Activated CD8-positive, alpha-beta T cell treated with anti-CD3 and anti-CD28 coated beads for 36 hours (primary cell): ENCODE measurements at regions not wholly inside any gene's neighbourhood (a gene's known extent, or its start where the extent isn't known, plus 50 kb on each side); places are given as distances from the start of the nearest gene placed in this dataset.

ENCODE experiments used
- ATAC-seq: fragments of 200-7000 bp; cut with Tn5 transposase; one replicate; pipeline ENCODE4 v1.10.0; 2021; ENCODE audit warnings: mild to moderate bottlenecking, moderate library complexity
- CTCF ChIA-PET: fragments of 350-600 bp; sonication (Branson Sonifier 250); formaldehyde crosslinking; loops from one replicate; lab custom pipeline; 2021; ENCODE audit warnings: antibody characterized with exemption; lab: Charles Lee
- POLR2A ChIA-PET: fragments of 350-600 bp; sonication (Branson Sonifier 250); formaldehyde crosslinking; loops from one replicate; lab custom pipeline; 2021; ENCODE audit warnings: antibody characterized with exemption; lab: Charles Lee
- DNase-seq: peaks from one replicate; pipeline ENCODE4 v3.0.0-alpha.2; 2020
- H3K27ac Mint-ChIP-seq: one replicate; pipeline ENCODE4 v1.8.0; 2021; ENCODE audit warnings: mild to moderate bottlenecking, mixed read lengths
- H3K27me3 Mint-ChIP-seq: one replicate; pipeline ENCODE4 v1.8.0; 2021; ENCODE audit warnings: mixed read lengths
- H3K36me3 Mint-ChIP-seq: one replicate; pipeline ENCODE4 v1.8.0; 2021; ENCODE audit warnings: low read depth, mixed read lengths
- H3K4me1 Mint-ChIP-seq: one replicate; pipeline ENCODE4 v1.8.0; 2021; ENCODE audit warnings: low read depth, mixed read lengths
- H3K4me3 Mint-ChIP-seq: one replicate; pipeline ENCODE4 v1.8.0; 2021; ENCODE audit warnings: mild to moderate bottlenecking, moderate library complexity, mixed read lengths
- H3K9me3 Mint-ChIP-seq: one replicate; pipeline ENCODE4 v1.8.0; 2021; ENCODE audit warnings: mixed read lengths
- CTCF ChIP-seq: fragments of 200-600 bp; IDR thresholded peaks from one replicate; pipeline ENCODE4 v1.8.0; 2022; ENCODE audit warnings: antibody characterized with exemption, mild to moderate bottlenecking
- intact Hi-C: fragments of 100-400 bp; cut with micrococcal nuclease; formaldehyde crosslinking; loops from one replicate; pipeline ENCODE4 v1.10.0; 2022

GRCh38 chr18:40957533-40958070 lies 997.4 kb upstream of the PIK3C3 start:
- no peak for TF ChIP-seq CTCF
- DNase-seq (no peak), ATAC-seq (no peak)
- Mint-ChIP-seq H3K4me1 (no peaks in the 10 kb centered on the region), H3K27ac (no peak overlapping the region), H3K4me3 (no peak overlapping the region), H3K36me3 (no peaks in the 10 kb centered on the region), H3K27me3 (no peaks in the 10 kb centered on the region), H3K9me3 (peaks cover 5% of the 10 kb centered on the region)
- ChIA-PET CTCF (no interaction called here), POLR2A (no interaction called here)
- intact Hi-C loops, result no loop called here

- Mint-ChIP-seq H3K9me3 (peaks cover 7% of the 10 kb centered on the region), H3K36me3 (no peaks in the 10 kb centered on the region), H3K4me1 (no peaks in the 10 kb centered on the region), H3K27ac (no peak overlapping the region), H3K27me3 (no peaks in the 10 kb centered on the region), H3K4me3 (no peak overlapping the region)
- no peak for TF ChIP-seq CTCF
- ATAC-seq, result no peak
- ChIA-PET CTCF (no interaction called here), POLR2A (no interaction called here)
- DNase-seq, result no peak
- intact Hi-C loops, result no loop called here
These were observed 998.8 kb upstream of the PIK3C3 start for GRCh38 chr18:40956213-40956612.

- ChIA-PET CTCF (no interaction called here), POLR2A (no interaction called here)
- Mint-ChIP-seq H3K27ac (no peak overlapping the region), H3K9me3 (peaks cover 8% of the 10 kb centered on the region), H3K36me3 (no peaks in the 10 kb centered on the region), H3K27me3 (no peaks in the 10 kb centered on the region), H3K4me1 (no peaks in the 10 kb centered on the region), H3K4me3 (no peak overlapping the region)
- ATAC-seq (no peak), DNase-seq (no peak)
- intact Hi-C loops, result no loop called here
- no peak for TF ChIP-seq CTCF
These were observed 999.7 kb upstream of the PIK3C3 start for GRCh38 chr18:40955351-40955750.

- POLR2A ChIA-PET, result no interaction called here
- Mint-ChIP-seq H3K27me3 (no peaks in the 10 kb centered on the region), H3K27ac (no peak overlapping the region), H3K36me3 (no peaks in the 10 kb centered on the region), H3K4me1 (no peaks in the 10 kb centered on the region), H3K9me3 (peaks cover 7% of the 10 kb centered on the region), H3K4me3 (no peak overlapping the region)
- DNase-seq, result no peak
- no peak for ATAC-seq
- CTCF ChIA-PET, result no interaction called here
- no peak for TF ChIP-seq CTCF
- intact Hi-C loops, result no loop called here
These were observed 1005.7 kb upstream of the PIK3C3 start for GRCh38 chr18:40949114-40949950.

- no peak for DNase-seq
- ChIA-PET POLR2A (no interaction called here), CTCF (no interaction called here)
- Mint-ChIP-seq H3K27me3 (no peaks in the 10 kb centered on the region), H3K4me1 (no peaks in the 10 kb centered on the region), H3K27ac (no peak overlapping the region), H3K9me3 (peaks cover 3% of the 10 kb centered on the region), H3K36me3 (no peaks in the 10 kb centered on the region), H3K4me3 (no peak overlapping the region)
- ATAC-seq, result no peak
- TF ChIP-seq CTCF, result no peak
- intact Hi-C loops, result no loop called here
These were observed 1010.5 kb upstream of the PIK3C3 start for GRCh38 chr18:40944576-40944975.
